IPS-NIHi7 (cell line): ENCODE measurements at regions not wholly inside any gene's neighbourhood (a gene's known extent, or its start where the extent isn't known, plus 50 kb on each side); places are given as distances from the start of the nearest gene placed in this dataset.

Source experiments
- DNase-seq: peaks from one replicate; pipeline ENCODE4 v3.0.0; 2012; ENCODE audit warnings: mixed read lengths; ENCODE audit errors: extremely low spot score

DNA sequence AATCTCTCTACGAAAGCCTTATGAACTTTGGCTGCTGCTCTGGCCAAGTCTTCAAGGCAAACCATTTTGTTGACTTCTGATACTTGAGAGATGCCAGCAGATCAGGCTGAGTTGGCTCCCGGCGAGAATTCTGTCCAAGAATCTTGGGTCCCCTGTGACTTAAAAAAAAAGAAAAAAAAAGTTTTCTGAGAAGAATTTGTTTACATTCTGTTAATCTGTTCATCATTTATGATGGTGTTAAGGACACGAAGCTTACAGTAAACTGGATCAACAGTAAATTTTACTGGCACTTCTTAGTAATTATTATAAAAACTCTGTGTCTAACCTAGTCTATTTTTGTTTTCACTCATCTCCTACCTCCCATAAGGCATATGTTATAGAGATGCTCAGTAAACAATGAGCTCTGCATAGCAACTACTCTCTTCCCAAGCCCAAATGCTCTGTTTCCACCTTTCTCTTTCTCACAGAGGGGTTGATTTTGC lies 320.9 kb upstream of the RASGRP1 start:
- DNase-seq, result no peak

GRCh38 chr15:38886315-38887163 lies 321.9 kb upstream of the RASGRP1 start:
- DNase-seq, result no peak

DNA sequence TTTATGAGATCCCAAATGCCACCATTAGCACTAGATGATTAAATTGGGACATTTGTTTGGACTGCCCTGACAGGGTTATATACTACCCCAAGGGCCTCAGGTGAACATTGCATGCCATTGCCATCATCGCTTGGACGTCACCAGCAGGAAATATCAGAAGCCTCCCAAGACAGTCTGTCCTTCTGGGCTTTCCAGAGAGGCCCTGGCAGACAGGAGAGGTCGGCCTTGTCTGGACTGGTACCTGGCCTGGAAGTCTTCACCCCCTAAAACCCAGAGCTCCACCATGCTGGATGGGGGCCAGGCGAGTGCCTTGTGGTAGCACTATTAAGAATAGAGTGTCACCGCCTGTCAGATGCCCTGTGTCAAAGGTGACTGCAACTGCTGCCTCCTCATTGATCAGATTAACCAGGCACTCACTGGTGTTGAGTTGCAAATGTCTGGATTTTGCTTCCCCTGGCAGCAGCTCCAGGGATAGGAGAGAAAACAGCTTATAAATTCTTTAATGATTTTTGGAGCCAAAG lies 324.1 kb upstream of the RASGRP1 start:
- no peak for DNase-seq

DNA sequence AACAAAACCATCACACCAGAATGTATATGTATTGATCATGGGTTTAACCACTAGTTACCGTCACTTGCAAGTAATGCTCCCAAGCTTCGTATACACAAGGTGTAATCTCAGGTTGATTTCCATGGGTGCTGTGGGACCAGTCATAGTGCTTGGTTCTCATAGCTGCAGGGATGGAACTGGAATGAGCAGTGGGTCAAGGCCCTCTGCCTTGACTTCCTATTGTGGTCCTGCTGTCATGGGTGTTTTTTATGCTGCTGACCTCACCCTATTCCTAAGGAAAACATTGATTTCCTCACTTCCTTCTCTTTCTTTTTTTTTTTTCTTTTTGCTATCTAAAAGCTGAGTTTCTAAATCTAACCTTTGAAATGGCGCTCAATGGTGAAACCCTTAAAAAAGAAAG lies 325.6 kb upstream of the RASGRP1 start:
- no peak for DNase-seq

DNA sequence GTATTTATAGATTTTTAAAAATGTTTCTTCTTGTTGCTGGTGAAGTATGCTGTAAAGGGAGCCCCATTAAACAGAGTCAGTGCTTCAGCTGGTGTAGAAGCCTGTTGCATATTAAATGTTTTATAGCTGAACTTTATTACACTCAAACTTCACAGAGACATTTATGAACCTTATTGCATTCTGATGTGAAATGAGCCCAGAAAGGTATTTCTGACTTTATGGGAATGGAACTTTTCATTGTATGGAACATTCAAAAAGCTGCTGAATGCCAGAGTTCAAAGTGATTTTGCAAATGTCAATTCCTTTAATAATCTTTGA lies 329.3 kb upstream of the RASGRP1 start:
- DNase-seq, result no peak

- DNase-seq, result no peak
These were observed 329.8 kb upstream of the RASGRP1 start for GRCh38 chr15:38894243-38894948.

DNA sequence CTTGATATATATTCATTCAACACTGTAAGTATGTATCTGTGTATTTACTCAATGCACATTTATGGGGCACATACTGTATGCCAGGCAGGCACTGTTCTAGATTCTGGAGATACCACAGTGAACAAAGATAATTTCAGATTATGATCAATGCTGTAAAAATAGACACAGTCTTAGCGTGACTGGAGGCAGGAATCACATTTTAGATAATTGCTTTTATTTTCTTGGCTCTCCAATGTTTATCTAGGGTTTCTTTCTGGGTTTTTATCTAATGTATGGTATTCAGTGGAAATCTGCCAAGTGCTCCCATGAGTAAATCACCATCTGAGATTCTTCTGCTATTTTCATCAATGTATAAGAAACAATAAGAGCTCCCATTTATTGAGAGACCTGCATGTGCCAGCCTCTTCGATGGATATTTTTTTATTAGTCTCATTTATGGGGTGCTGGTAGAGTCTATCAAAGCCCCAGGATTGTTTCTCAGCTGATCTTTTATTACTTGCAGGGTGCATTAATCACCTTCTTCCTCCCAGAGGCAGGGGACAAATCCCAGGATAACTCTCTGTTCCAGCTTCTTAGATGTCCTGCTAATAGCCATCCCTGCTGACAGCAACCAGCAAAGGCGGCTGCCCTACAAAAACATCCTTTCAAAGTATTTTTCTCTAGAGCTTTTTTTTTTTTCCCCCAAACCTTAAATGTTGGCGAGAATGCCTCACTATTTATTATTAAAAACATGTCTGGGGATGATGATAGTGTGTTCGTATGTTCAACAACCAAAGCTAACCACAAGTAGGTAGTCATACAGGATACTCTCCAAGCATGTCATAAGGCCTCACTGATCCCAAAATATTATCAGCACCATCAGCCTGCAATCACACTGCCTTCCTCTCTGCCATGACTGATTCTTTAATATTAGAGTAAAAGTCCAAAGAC lies 331.0 kb upstream of the RASGRP1 start:
- DNase-seq, result no peak

- DNase-seq, result no peak
These were observed 332.0 kb upstream of the RASGRP1 start for GRCh38 chr15:38896647-38897046.

- DNase-seq, result no peak
These were observed 332.9 kb upstream of the RASGRP1 start for GRCh38 chr15:38897551-38897950.

DNA sequence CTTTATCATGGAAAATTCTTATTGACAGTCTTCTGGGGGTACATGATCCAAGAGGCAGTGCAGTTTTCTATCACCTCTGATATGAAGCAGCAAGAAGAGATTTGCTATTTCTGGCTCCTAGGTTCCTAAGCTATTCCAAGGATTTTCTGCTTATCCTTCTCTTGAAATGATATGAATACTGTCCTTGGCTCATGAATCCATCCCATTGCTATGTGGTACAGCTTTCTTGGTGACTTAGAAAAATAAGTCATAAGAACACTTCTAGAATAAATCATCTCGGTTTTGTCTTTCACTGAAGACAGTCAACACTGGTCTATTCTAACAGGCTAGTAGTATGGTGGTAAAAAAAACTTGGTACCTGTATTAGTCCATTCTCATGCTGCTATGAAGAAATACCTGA lies 333.6 kb upstream of the RASGRP1 start:
- no peak for DNase-seq

- no peak for DNase-seq
These were observed 334.7 kb upstream of the RASGRP1 start for GRCh38 chr15:38899300-38899699.

DNA sequence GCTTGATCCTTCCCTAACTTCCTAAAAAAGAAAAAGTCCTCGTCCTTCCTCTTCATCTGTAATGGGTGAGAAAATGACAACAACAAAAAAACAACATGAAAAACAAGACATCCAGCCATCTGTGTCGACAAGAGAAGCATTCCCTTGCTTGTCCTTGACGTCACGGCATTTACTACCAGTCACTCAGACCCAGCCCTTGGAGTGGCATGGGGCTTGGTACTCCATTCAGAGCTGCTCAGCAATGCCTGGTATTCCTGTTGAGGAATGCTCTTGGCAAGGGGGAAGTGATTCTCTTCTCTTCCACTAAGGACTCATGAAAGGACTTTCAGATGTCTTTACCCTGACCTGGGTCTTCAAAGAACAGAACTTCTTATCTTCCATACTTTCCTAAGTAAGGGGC lies 339.7 kb upstream of the RASGRP1 start:
- no peak for DNase-seq

- no peak for DNase-seq
These were observed 341.0 kb upstream of the RASGRP1 start for GRCh38 chr15:38905632-38906031.

GRCh38 chr15:38920966-38921365 lies 356.4 kb upstream of the RASGRP1 start:
- no peak for DNase-seq

DNA sequence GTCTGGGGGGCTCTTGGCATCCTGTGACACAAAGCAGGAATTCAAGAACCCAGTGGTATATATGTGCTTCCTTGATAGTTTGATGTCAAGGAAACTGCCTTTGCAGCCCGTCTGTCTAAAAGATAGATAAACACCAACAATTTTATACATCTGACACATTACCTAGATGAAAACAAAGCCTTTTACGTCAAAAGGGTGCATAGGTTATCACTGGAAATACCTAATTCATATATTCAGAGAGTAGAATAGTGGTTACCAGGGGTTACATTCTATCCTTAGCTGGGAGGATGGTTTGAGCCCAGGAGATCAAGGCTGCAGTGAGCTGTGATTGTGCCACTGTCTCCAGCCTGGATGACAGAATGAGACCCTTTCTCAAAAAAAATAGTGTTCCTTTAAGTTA lies 356.9 kb upstream of the RASGRP1 start:
- DNase-seq, result no peak

DNA sequence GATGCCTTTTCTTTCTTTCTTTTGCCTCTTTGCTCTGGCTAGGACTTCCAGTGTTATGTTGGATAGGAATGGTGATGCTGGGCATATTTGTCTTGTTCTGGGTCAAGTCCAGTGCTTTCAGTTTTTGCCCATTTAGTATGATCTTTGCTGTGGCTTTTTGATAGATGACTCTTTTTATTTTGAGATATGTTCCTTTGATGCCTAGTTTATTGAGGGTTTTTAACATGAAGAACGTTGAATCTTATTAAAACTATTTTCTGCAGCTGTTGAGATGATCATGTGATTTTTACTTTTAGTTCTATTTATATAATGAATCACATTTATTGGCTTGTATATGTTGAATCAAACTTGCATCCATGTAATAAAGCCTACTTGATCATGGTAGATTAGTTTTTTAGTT lies 363.8 kb upstream of the RASGRP1 start:
- DNase-seq, result no peak

DNA sequence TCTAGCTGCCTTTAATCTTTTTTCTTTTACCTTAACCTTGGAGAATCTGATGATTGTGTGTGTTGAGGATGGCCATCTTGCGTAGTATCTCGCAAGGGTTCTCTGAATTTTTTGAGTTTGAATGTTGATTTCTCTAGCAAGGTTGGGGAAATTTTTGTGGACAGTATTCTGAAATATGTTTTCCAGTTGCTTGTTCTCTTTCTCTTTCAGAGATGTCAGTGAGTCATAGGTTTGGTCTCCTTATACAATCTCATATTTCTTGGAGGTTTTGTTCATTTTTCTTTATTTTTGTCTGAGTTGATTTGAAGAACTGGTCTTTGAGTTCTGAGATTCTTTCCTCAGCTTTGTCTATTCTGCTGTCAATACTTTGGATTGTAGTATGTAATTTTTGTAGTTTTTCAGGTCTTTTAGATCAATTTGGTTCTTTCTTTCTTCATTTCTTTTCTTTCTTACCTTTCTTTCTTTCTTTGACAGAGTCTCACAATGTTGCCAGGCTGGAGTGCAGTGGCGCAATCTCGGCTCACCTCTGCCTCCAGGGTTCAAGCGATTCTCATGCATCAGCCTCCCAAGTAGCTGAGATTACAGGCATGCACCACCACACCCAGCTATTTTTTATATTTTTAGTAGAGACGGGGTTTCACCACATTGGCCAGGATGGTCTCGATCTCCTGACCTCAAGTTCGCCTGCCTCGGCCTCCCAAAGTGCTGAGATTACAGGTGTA lies 366.4 kb upstream of the RASGRP1 start:
- DNase-seq, result no peak

DNA sequence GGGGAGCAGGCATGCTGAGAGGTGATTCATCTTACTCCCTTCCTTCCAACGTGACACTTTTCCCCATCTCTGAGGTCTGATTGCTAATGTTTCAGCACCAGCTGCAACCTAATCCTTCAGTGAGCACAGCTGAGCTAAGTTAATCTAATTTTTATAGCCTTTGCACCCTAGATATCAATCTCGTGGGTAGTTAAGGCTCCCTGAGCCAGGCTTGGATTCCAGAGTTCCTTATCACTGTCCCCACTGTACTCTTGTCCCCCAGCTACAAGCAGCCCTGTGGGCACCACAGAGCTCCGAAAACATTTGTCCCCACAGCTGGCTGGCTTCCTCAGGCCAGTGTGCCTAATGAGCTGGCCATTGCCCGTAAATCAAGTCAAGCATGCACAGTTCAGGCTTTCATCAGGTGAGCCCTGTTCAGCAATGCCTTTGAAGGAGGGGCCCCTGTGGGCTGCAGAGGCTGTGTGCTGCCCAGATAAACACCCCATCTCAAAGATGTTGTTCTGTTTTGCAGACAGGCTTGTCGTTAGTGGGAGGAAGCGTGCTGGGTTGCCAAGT lies 376.9 kb upstream of the RASGRP1 start:
- no peak for DNase-seq

GRCh38 chr15:38944536-38944935 lies 379.9 kb upstream of the RASGRP1 start:
- DNase-seq, result no peak

- no peak for DNase-seq
These were observed 381.1 kb upstream of the RASGRP1 start for GRCh38 chr15:38945551-38946298.
